NCI-H226 (cell line): ENCODE measurements at regions not wholly inside any gene's neighbourhood (a gene's known extent, or its start where the extent isn't known, plus 50 kb on each side); places are given as distances from the start of the nearest gene placed in this dataset.
A peak's percentile ranks its signal among the peaks of the same experiment; 100 is the strongest.

Experiments used
- DNase-seq: peaks from one replicate; pipeline ENCODE4 v3.0.0-alpha.2; 2015

- DNase-seq = peak; percentile 22
These were observed 50.7 kb upstream of the PNMA8B start for GRCh38 chr19:46546194-46546896.

GRCh38 chr19:46550684-46551083 lies 50.4 kb upstream of the CALM3 start:
- no peak for DNase-seq

GRCh38 chr19:46551164-46551563 lies 50.0 kb upstream of the CALM3 start:
- no peak for DNase-seq
